ENCODE measurements at regions not wholly inside any gene's neighbourhood (a gene's known extent, or its start where the extent isn't known, plus 50 kb on each side); places are given as distances from the start of the nearest gene placed in this dataset.

DNA sequence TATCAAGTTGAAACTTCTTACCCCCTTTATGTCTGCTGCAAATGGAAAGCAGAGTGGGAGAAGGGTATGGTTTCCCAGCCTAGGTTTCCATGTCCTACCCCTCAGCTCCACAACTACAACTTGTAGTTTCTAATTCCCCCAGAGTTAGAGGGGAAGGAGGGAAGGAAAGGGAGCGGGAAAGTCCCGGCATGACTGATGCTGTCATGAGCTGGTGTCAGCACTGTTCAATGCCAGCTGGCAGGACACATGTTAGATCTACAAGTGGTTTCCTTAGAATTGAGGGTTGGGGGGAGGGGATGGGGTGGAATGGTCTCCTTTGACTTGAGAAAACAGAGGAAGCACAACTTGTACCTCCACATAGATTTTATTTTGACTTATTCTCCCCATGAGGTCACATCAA is 194.0 kb downstream of the MBD2 start:
- no peaks in the 10 kb centered on the region for H3K9me3 ChIP-seq (ENCODE audit: severe bottlenecking)
- H3K4me1 ChIP-seq (ENCODE audit: insufficient read depth, poor library complexity, severe bottlenecking), result no peaks in the 10 kb centered on the region
- DNase-seq (ENCODE audit: low spot score) (no peak), ATAC-seq (ENCODE audit: low read depth) (no peak)
- no peak for TF ChIP-seq CTCF (IDR thresholded peaks at IDR 0.05; ENCODE audit: poor library complexity, severe bottlenecking)
- no peaks in the 10 kb centered on the region for H3K27me3 ChIP-seq (ENCODE audit: insufficient read depth, poor library complexity, severe bottlenecking)
- no peak overlapping the region for H3K4me3 ChIP-seq (ENCODE audit: severe bottlenecking)
- H3K27ac ChIP-seq (ENCODE audit: poor library complexity, severe bottlenecking), result no peak overlapping the region
- H3K36me3 ChIP-seq (ENCODE audit: low read depth), result no peaks in the 10 kb centered on the region

- TF ChIP-seq CTCF (IDR thresholded peaks at IDR 0.05; ENCODE audit: poor library complexity, severe bottlenecking), result no peak
- Histone ChIP-seq H3K27me3 (ENCODE audit: insufficient read depth, poor library complexity, severe bottlenecking) (no peaks in the 10 kb centered on the region), H3K27ac (ENCODE audit: poor library complexity, severe bottlenecking) (peak overlapping the region; percentile 86), H3K9me3 (ENCODE audit: severe bottlenecking) (no peaks in the 10 kb centered on the region), H3K36me3 (ENCODE audit: low read depth) (no peaks in the 10 kb centered on the region), H3K4me3 (ENCODE audit: severe bottlenecking) (no peak overlapping the region), H3K4me1 (ENCODE audit: insufficient read depth, poor library complexity, severe bottlenecking) (peaks cover 16% of the 10 kb centered on the region)
- peak; percentile 98 for ATAC-seq (ENCODE audit: low read depth)
- no peak for DNase-seq (ENCODE audit: low spot score)
These were observed 201.0 kb downstream of the MBD2 start for GRCh38 chr18:54023471-54023870.

DNA sequence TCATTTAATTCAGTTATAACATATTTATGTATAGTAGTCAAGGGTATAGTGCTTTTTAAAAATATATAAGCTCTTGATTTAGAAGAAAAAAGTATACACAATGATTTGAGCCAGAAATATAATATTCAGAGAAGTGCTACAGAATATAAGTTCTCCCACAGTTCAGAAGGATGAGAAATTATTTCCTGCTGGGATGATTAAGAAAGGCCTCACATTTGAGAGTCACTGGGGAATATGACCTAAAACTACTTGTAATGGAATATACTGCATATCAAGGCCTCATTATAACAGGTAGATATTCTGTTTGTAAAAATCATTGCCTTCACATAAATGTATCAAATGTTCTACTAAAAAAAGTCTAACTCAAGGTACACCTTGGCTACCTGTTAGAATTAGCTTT is 203.5 kb downstream of the MBD2 start:
- Histone ChIP-seq H3K9me3 (ENCODE audit: severe bottlenecking) (no peaks in the 10 kb centered on the region), H3K36me3 (ENCODE audit: low read depth) (no peaks in the 10 kb centered on the region), H3K27ac (ENCODE audit: poor library complexity, severe bottlenecking) (no peak overlapping the region), H3K4me3 (ENCODE audit: severe bottlenecking) (no peak overlapping the region), H3K27me3 (ENCODE audit: insufficient read depth, poor library complexity, severe bottlenecking) (no peaks in the 10 kb centered on the region), H3K4me1 (ENCODE audit: insufficient read depth, poor library complexity, severe bottlenecking) (peaks cover 16% of the 10 kb centered on the region)
- DNase-seq (ENCODE audit: low spot score) (no peak), ATAC-seq (ENCODE audit: low read depth) (no peak)
- TF ChIP-seq CTCF (IDR thresholded peaks at IDR 0.05; ENCODE audit: poor library complexity, severe bottlenecking), result no peak

- no peaks in the 10 kb centered on the region for H3K9me3 ChIP-seq (ENCODE audit: severe bottlenecking)
- H3K4me1 ChIP-seq (ENCODE audit: insufficient read depth, poor library complexity, severe bottlenecking), result peaks cover 16% of the 10 kb centered on the region
- H3K27ac ChIP-seq (ENCODE audit: poor library complexity, severe bottlenecking), result no peak overlapping the region
- H3K36me3 ChIP-seq (ENCODE audit: low read depth), result no peaks in the 10 kb centered on the region
- H3K4me3 ChIP-seq (ENCODE audit: severe bottlenecking), result no peak overlapping the region
- DNase-seq (ENCODE audit: low spot score) (no peak), ATAC-seq (ENCODE audit: low read depth) (no peak)
- no peaks in the 10 kb centered on the region for H3K27me3 ChIP-seq (ENCODE audit: insufficient read depth, poor library complexity, severe bottlenecking)
- TF ChIP-seq CTCF (IDR thresholded peaks at IDR 0.05; ENCODE audit: poor library complexity, severe bottlenecking), result no peak
These were observed 204.2 kb downstream of the MBD2 start for GRCh38 chr18:54020156-54020745.

DNA sequence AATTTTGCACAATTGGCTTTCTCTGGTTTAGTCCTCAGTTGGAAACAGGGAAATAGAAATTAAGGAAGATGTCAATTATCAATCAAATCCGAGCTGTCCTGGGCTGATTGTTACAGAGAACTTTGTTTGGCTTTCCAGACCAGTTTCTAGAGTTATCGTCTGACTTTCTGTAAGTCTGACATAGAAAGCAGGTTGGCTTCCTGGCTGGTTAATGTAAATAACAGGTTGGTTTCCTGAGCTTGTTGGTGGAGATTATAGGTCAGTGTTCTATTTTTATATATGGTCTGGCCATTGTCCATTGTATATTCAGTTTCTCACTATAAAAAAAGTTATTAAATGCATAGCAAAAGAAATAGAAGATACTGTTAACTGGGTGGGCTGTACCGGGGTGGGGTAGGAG is 204.8 kb downstream of the MBD2 start:
- peaks cover 16% of the 10 kb centered on the region for H3K4me1 ChIP-seq (ENCODE audit: insufficient read depth, poor library complexity, severe bottlenecking)
- no peak for TF ChIP-seq CTCF (IDR thresholded peaks at IDR 0.05; ENCODE audit: poor library complexity, severe bottlenecking)
- no peak overlapping the region for H3K27ac ChIP-seq (ENCODE audit: poor library complexity, severe bottlenecking)
- ATAC-seq (ENCODE audit: low read depth), result no peak
- H3K36me3 ChIP-seq (ENCODE audit: low read depth), result no peaks in the 10 kb centered on the region
- DNase-seq (ENCODE audit: low spot score), result no peak
- H3K4me3 ChIP-seq (ENCODE audit: severe bottlenecking), result no peak overlapping the region
- H3K27me3 ChIP-seq (ENCODE audit: insufficient read depth, poor library complexity, severe bottlenecking), result no peaks in the 10 kb centered on the region
- no peaks in the 10 kb centered on the region for H3K9me3 ChIP-seq (ENCODE audit: severe bottlenecking)
